TTC549 (cell line): ENCODE measurements at regions not wholly inside any gene's neighbourhood (a gene's known extent, or its start where the extent isn't known, plus 50 kb on each side); places are given as distances from the start of the nearest gene placed in this dataset.
"Not testable (repeated sequence)": the region's sequence is repeated elsewhere in the genome, so short reads cannot be mapped to it uniquely, and the experiment has no call there.

Source experiments
- FAIRE-seq: peaks from 2 replicates; lab custom pipeline; 2012; peaks lifted over from hg19 to GRCh38; lab: Jason Lieb, UNC

- not testable (repeated sequence) for FAIRE-seq
These were observed 717.1 kb downstream of the COL12A1 start for GRCh38 chr6:74488726-74489125.

DNA sequence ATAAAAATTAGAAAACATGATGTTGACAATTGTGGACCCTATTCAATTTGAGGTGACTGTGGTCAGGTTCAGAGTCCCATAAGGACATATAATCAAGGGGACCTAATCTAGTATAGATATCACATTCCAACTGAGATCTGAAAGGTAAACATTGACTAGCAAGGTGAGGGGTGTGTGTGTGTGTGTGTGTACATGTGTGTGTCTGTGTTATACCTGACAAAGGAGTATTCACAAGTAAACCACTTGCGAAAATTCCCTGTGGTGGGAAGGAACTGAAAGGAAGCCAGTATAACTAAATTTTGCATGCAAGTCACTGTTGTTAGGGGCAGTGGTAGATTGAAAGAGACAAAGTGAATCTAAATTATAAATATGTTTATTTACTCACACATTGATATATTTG is 723.7 kb downstream of the COL12A1 start:
- FAIRE-seq: no peak

DNA sequence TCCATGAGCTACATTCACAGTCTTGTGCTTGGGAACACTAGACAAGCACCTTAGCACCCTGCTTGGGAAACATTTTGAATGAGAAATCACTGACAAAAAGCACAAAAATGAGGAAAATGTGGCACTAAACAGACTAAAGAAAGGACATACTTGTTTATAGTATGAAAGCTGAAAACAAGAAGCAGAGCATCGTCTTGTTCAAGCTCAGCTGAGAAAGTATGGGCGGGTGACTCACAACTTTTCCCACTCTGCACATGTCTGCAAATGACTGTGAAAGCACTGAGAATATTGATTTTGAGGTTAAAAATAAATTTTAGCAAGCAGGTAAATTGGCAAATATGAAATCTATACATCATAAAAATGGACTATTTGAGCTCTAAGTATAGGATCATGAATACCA is 725.3 kb downstream of the COL12A1 start:
- no peak for FAIRE-seq

DNA sequence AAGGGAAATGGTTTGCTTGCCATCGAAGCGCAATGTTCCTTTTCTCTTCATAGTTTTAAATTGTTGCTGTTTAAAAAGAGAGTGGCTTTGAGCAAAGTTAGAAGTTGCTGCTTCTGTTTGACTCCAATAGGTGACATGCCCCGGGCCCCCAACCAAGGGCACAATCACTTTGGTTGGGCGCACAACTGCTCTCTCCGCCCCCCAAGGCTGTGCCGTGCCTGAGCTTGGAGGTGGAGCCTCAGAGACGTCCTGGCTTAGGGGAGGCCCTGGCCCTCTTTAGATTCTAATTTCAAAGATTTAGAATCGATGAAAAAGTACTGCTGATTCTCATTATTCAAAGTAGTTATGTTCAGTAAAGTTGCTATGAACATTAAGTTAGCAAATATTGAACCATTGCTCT is 725.9 kb downstream of the COL12A1 start:
- no peak for FAIRE-seq

- FAIRE-seq: no peak
These were observed 726.4 kb downstream of the COL12A1 start for GRCh38 chr6:74479420-74479819.

- FAIRE-seq: not testable (repeated sequence)
These were observed 731.8 kb downstream of the COL12A1 start for GRCh38 chr6:74474046-74474445.

GRCh38 chr6:74468552-74468951 is 737.3 kb downstream of the COL12A1 start:
- FAIRE-seq: not testable (repeated sequence)

DNA sequence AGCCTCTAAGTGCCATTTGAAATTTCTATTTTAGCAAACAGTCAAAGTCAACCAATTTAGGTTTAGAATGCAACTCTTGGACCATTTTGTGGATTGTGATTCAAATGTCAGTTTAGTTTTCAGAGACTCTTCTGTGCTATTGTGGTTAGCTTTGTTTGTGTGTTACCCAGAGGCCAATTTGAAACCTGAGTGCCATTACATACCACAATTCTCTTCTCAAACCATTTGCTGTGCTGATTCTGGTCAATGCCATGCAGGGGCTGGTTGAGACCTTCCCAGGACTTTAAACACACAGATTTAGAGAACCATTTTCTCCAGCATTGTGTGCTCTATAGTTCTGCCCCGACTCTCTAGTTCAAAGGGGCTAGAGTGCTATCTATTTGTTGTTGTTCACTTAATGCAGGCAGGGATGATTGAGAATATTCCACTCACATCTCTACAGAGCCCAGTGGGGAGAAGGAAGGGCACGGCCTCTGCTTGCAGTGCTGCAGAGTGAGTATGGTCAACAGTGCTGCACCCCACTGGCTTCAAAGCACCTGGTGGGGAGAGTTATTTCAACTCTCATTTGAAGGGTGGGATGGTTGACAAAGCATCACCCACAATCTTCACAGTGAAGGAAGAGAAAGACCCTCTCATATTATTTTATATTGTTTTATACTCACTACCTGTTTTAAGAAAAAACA is 738.2 kb downstream of the COL12A1 start:
- no peak for FAIRE-seq

DNA sequence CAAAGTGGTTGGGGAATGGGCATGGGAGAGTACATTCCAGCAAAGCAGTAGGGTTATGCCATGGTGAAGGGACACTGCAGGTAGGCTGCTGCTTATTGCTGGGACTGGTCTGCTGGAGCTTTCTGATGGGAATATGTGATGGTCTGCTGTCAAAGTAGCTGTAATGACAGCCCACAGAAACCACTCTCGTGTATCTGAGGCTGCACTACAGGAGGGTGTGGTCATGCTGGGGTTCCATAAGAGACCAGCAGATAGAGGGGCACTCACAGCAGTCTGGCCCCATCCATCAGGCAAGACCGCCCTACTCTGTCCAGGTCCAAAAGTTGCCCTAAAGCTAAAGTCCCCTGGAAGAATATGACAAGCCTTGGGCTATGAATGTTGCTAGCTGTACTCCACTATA is 739.3 kb downstream of the COL12A1 start:
- FAIRE-seq: no peak

GRCh38 chr6:74459260-74459659 is 746.6 kb downstream of the COL12A1 start:
- FAIRE-seq: no peak

DNA sequence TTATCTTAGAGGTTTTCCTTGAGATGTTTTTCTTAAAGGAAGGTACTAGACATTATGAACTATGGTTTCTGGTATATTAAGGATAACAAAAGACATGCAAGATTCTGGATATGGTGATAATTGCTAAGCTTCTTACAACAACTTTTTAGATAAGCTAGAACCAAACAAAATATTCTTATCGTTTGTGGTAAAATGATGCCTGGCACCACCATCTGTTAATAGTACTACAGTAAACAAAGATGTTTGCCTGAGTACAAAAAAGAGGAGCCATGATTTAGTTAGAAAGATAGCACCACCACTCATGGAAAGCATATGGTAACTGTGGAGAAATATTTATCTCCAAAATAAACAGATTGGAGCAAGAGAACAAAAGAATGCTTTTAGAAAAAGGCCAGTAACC is 747.3 kb downstream of the COL12A1 start:
- no peak for FAIRE-seq

GRCh38 chr6:74455786-74456185 is 750.1 kb downstream of the COL12A1 start:
- no peak for FAIRE-seq

DNA sequence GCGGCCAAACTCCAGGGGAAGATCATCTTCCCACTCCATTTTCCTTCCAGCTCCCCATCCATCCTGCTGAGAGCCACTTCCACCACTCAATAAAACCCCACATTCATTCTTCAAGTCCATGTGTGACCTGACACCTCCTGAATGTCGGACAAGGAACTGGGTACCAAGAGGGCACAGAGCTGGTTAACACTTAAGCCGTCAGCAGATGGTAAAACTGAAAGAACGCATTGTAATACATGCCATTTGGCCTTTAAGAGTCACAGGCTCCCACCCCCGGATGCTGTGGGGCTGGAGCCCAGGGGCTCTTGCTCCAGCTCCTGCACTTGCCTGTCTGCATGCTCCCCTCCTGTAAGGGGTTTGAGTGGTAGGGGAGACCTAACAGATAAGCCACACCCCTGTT is 753.9 kb downstream of the COL12A1 start:
- FAIRE-seq: no peak

DNA sequence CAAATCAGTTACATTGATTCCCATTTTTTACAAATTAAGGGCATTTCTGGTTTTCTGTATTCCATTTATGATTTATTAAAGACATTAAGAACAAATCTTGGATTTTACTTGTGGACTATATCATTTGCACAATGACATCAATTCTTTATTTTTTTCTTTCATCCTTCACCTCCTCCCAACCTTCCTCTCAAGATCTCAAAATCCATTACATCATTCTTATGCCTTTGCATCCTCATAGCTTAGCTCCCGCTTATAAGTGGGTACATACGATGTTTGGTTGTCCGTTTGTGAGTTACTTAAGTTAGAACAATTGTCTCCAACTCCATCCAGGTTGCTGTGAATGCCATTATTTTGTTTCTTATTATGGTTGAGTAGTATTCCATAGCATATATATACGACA is 752.8 kb downstream of the CD109 start:
- FAIRE-seq: no peak

- no peak for FAIRE-seq
These were observed 751.0 kb downstream of the CD109 start for GRCh38 chr6:74447013-74447412.

DNA sequence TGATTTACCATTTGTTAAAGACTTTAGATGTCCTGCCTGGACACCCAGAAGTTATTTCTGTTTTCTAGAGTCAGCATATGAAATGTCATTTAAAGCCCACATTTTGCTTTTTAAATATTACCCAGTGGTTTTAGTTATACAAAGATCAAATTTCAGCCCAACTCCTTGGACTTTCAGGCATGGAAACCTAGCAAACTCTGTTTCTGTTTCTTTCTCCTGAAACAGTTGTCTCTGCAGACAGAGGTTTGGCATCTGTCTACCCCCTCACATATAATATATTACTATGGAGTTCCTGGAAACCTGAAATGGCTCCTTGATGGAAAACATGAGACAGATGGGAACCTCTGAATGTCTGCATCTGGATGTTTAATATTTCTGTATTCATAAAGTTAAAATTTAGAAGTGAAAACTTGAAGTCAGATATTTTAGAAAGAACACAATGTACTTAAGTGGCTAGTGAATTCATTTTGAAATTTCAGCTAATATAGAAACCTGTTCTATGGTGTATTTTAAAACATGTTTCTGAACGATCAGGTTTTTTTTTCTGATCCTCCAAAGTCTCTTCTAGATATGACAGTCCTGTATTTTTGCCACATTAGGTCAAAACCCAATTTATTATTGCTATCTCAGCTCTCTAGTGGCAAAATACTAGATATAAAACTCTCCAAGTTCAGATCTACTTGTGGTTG is 743.3 kb downstream of the CD109 start:
- no peak for FAIRE-seq

DNA sequence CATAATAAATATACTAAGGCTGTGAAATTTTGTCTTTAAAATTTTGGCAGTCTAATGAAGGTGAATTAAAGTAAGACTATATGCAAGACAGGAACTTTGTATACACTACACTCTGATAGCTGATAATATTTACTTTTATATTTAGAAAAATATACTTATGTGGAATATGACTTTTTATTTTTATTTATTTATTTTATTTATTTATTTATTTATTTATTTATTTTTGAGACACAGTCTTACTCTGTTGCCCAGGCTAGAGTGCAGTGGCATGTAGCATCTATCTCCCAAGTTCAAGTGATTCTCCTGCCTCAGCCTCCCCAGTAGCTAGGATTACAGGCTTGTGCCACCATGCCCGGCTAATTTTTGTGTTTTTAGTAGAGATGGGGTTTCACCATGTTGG is 742.4 kb downstream of the CD109 start:
- not testable (repeated sequence) for FAIRE-seq

- no peak for FAIRE-seq
These were observed 738.2 kb downstream of the CD109 start for GRCh38 chr6:74434171-74434570.

DNA sequence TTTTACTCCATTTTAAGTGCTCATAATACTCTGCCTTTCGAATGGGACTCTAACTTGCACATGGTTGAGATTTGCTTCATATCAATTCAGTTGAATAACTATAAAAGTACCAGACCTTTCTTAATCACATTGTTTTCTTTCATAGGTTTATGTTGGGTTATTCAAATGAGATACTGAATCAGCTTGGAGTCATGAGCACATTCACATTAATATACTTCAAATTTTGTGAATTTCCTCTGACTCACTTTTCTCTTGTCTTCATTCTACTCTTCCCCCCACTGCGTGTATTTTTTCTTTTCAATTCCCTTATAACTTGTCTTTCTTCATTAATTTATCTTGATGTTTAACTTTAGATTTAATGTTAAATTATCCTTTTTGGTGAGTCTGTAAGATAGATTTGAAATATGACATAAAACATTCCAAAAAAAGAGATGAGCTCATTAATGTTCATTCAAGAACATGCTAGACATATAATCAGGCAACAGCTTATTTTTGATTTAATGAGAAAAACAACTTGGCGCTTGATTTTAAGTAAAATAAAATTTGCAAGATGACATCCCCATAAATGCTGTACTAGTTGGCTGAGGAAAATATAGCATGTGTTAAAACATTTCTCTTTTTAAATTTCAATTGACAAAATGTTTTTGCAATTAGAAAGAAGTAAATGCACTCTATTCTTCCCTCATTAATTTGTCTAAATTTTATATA is 736.0 kb downstream of the CD109 start:
- no peak for FAIRE-seq

- FAIRE-seq: no peak
These were observed 724.2 kb downstream of the CD109 start for GRCh38 chr6:74420221-74420620.

DNA sequence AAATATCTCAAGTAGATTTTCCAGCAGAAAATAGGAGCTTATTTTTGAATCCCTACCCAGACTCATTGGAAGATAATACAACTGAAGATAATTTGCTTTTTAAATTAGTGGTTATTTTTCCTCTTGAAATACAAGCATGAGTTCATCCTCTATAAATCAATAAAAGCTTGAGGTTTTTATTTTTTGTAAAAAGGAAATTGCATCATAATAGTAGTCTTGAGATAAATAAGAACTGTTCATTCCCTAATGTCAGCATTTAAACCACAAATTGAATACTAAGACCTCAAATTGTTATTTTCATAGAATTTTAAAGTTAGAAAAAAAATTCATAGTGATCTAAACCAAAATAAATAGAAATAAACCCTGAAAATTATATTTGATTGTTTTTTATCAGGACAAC is 719.1 kb downstream of the CD109 start:
- no peak for FAIRE-seq

GRCh38 chr6:74410630-74411029 is 714.6 kb downstream of the CD109 start:
- FAIRE-seq: no peak

- FAIRE-seq: no peak
These were observed 713.4 kb downstream of the CD109 start for GRCh38 chr6:74409447-74409846.

GRCh38 chr6:74408844-74409243 is 712.8 kb downstream of the CD109 start:
- FAIRE-seq: no peak
